ENCODE measurements at regions not wholly inside any gene's neighbourhood (a gene's known extent, or its start where the extent isn't known, plus 50 kb on each side); places are given as distances from the start of the nearest gene placed in this dataset.

GRCh38 chr2:219997341-219997851 is 370.0 kb downstream of the SLC4A3 start:
- peak; percentile 65 for TF ChIP-seq CTCF (conservative IDR thresholded peaks at IDR 0.05; ENCODE audit: low read depth, low read length)
- no peak for DNase-seq (ENCODE audit: low read depth)
- H3K4me3 ChIP-seq (ENCODE audit: low read length): no peak overlapping the region

DNA sequence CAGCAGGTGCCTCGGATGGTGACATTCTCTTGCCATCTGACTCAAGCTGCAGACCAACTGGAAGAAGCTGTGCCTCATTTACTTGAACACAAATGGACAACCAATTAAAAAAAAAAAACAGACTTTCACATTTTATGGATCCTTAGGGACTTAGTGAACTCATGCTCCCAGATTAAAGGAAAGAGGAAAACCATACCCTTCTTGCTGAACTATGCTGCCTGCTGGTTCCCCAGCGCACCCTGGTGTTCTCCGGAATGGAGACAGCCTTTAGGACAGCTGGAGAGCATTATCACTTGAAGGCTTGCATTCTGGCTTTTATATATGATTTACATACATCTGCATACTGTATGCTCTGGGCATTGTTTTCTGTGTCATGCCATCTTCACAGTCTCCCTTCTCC is 370.7 kb downstream of the SLC4A3 start:
- no peak overlapping the region for H3K4me3 ChIP-seq (ENCODE audit: low read length)
- DNase-seq (ENCODE audit: low read depth): no peak
- peak; percentile 21 for TF ChIP-seq CTCF (conservative IDR thresholded peaks at IDR 0.05; ENCODE audit: low read depth, low read length)

DNA sequence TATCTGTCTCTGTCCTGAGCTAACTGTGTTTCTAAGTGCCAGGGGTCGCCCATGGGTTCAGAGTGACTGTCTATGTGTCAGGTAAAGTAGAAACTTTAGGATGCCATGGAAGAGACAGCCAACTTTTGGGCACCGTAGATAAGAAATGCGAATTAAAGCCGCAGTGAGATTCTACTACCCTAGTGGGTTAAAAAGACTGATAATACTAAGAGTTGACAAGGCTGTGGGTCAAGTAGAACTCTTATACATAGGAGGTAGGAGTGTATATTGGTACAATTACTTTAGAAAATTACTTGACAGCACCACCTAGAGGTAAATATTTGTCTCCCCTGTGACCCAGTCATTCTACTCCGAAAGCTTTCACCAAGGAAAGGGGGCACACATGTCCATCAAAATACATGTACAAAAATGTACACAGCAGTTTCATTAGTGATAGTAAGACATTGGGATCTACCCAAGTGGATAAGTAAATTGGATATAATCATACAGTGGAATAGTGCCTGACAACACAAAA is 371.3 kb downstream of the SLC4A3 start:
- TF ChIP-seq CTCF (conservative IDR thresholded peaks at IDR 0.05; ENCODE audit: low read depth, low read length): peak; percentile 4
- H3K4me3 ChIP-seq (ENCODE audit: low read length): no peak overlapping the region
- no peak for DNase-seq (ENCODE audit: low read depth)

DNA sequence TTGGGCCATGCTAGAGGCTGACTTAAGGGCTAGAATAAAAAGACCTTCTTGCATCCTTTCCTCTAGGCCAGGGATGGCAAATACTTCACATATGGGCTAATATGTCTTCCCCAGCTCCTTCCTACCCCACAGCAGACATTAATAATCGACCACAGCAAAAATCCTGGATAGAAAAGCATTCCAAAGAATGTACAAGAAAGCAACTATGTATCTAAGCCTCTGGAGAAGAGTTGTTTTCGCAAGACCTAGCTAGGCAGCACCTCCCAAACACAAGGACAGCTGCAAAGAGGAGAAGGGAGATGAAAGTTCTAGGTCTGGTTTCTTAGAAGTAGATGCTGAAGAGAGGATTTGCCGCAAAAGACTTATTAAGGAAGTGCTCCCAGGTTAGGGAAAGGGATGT is 372.6 kb downstream of the SLC4A3 start:
- no peak overlapping the region for H3K4me3 ChIP-seq (ENCODE audit: low read length)
- DNase-seq (ENCODE audit: low read depth): no peak
- TF ChIP-seq CTCF (conservative IDR thresholded peaks at IDR 0.05; ENCODE audit: low read depth, low read length): no peak

GRCh38 chr2:220000586-220000985 is 373.2 kb downstream of the SLC4A3 start:
- no peak for TF ChIP-seq CTCF (conservative IDR thresholded peaks at IDR 0.05; ENCODE audit: low read depth, low read length)
- H3K4me3 ChIP-seq (ENCODE audit: low read length): no peak overlapping the region
- no peak for DNase-seq (ENCODE audit: low read depth)

GRCh38 chr2:220001751-220002150 is 374.3 kb downstream of the SLC4A3 start:
- TF ChIP-seq CTCF (conservative IDR thresholded peaks at IDR 0.05; ENCODE audit: low read depth, low read length): no peak
- H3K4me3 ChIP-seq (ENCODE audit: low read length): no peak overlapping the region
- DNase-seq (ENCODE audit: low read depth): peak; percentile 10

- DNase-seq (ENCODE audit: low read depth): no peak
- no peak overlapping the region for H3K4me3 ChIP-seq (ENCODE audit: low read length)
- TF ChIP-seq CTCF (conservative IDR thresholded peaks at IDR 0.05; ENCODE audit: low read depth, low read length): no peak
Observed at GRCh38 chr2:220002251-220002650, 374.8 kb downstream of the SLC4A3 start.
